ENCODE measurements at regions not wholly inside any gene's neighbourhood (a gene's known extent, or its start where the extent isn't known, plus 50 kb on each side); places are given as distances from the start of the nearest gene placed in this dataset.

- TF ChIP-seq JUN (CRISPR knock-in tag; IDR thresholded peaks at IDR 0.05): no peak
- TF ChIP-seq CTCF (IDR thresholded peaks at IDR 0.05): no peak
- TF ChIP-seq CREM (CRISPR knock-in tag; IDR thresholded peaks at IDR 0.05): no peak
- TF ChIP-seq USF2 (CRISPR knock-in tag; IDR thresholded peaks at IDR 0.05): no peak
- no peak for TF ChIP-seq FOXJ3 (CRISPR knock-in tag; IDR thresholded peaks at IDR 0.05; ENCODE audit: borderline replicate concordance)
- no peak for TF ChIP-seq TCF7 (CRISPR knock-in tag; IDR thresholded peaks at IDR 0.05; ENCODE audit: low read depth)
- TF ChIP-seq SP1 (CRISPR knock-in tag; conservative IDR thresholded peaks at IDR 0.05): no peak
- no peak for TF ChIP-seq PRRX2 (CRISPR knock-in tag; IDR thresholded peaks at IDR 0.05)
- no peak for TF ChIP-seq IRF2 (CRISPR knock-in tag; IDR thresholded peaks at IDR 0.05; ENCODE audit: borderline replicate concordance, low read depth)
Measured at GRCh38 chr20:50308166-50308512, 117.5 kb downstream of the CEBPB start.

All from WTC11 (cell line).